HepG2 (cell line): ENCODE measurements at regions not wholly inside any gene's neighbourhood (a gene's known extent, or its start where the extent isn't known, plus 50 kb on each side); places are given as distances from the start of the nearest gene placed in this dataset.

Experiments used
- ATAC-seq: fragments of 200-7000 bp; cut with Tn5 transposase; 3 replicates; pipeline ENCODE4 v1.9.1; 2020; ENCODE audit warnings: mild to moderate bottlenecking, moderate library complexity
- BruUV-seq: library from RNA; stranded (reverse); fragments of 400-500 nt; replicated peaks from 2 replicates; lab custom pipeline; 2021; lab: Mats Ljungman, UMichigan
- CTCF ChIA-PET: fragments of 300-600 bp; formaldehyde crosslinking; extraction: SDS; loops from one replicate; lab custom pipeline; 2021; ENCODE audit warnings: low total read pairs, inconsistent platforms, low intra/inter-chr PET ratio; lab: Yijun Ruan, JAX
- POLR2A ChIA-PET: fragments of 350-600 bp; sonication (Branson Sonifier 250); formaldehyde crosslinking; loops from one replicate; lab custom pipeline; 2020; ENCODE audit warnings: antibody characterized with exemption, inconsistent platforms; lab: Yijun Ruan, JAX
- DNase-seq: peaks from one replicate; pipeline ENCODE4 v3.0.0-alpha.2; 2015; ENCODE audit warnings: low spot score
- FAIRE-seq: peaks from 3 replicates; lab custom pipeline; 2011; peaks lifted over from hg19 to GRCh38; lab: Jason Lieb, UNC
- H2AFZ ChIP-seq: one replicate; pipeline ENCODE4 v1.6.1; 2011; ENCODE audit warnings: low read length, inconsistent platforms
- H3K27ac ChIP-seq: fragments of 300-600 bp; 3 replicates; pipeline ENCODE4 v1.8.0; 2011; ENCODE audit warnings: mixed run types, mild to moderate bottlenecking, mixed read lengths, low read length, inconsistent platforms; ENCODE audit not compliant: insufficient read depth; ENCODE audit errors: extremely low read length
- H3K27me3 ChIP-seq, 2 experiments: fragments of 200-600 bp in 1 of 2; 2 replicates in 1 of 2; 3 replicates in 1 of 2; pipeline versions ENCODE4 v1.6.0 to v1.8.0; 2011; ENCODE audit warnings: low read length in 2 of 2, mild to moderate bottlenecking in 2 of 2, moderate library complexity in 2 of 2, inconsistent platforms in 1 of 2; ENCODE audit not compliant: insufficient read depth in 2 of 2, control insufficient read depth in 1 of 2
- H3K36me3 ChIP-seq, 2 experiments: fragments of 200-600 bp in 1 of 2; replicated peaks in 1 of 2; 2 replicates in 1 of 2; 3 replicates in 1 of 2; pipeline versions ENCODE4 v1.5.1 to v1.8.0; 2011; ENCODE audit warnings: low read length in 2 of 2, inconsistent platforms in 1 of 2; ENCODE audit not compliant: insufficient read depth in 2 of 2, control insufficient read depth in 1 of 2
- H3K4me1 ChIP-seq: 2 replicates; pipeline ENCODE4 v1.5.1; 2012; ENCODE audit warnings: low read length, inconsistent platforms; ENCODE audit not compliant: insufficient read depth
- H3K4me2 ChIP-seq: 2 replicates; pipeline ENCODE4 v1.6.0; 2011; ENCODE audit warnings: low read depth, low read length, inconsistent platforms
- H3K4me3 ChIP-seq, 3 experiments: fragments of 200-600 bp in 1 of 3; sonication (generic), shearing (Covaris generic) in 1 of 3; replicated peaks in 1 of 3; 2 replicates each; pipeline ENCODE4 v1.5.1; 2011 to 2016; ENCODE audit warnings: low read length in 3 of 3, inconsistent platforms in 2 of 3, low read depth in 2 of 3, mild to moderate bottlenecking in 2 of 3, control low read depth in 1 of 3, mixed read lengths in 1 of 3; ENCODE audit not compliant: insufficient read depth in 1 of 3
- H3K79me2 ChIP-seq: one replicate; pipeline ENCODE4 v1.6.1; 2011; ENCODE audit warnings: low read length, inconsistent platforms; ENCODE audit not compliant: insufficient read depth
- H3K9ac ChIP-seq: 2 replicates; pipeline ENCODE4 v1.6.0; 2011; ENCODE audit warnings: mild to moderate bottlenecking, low read depth, low read length, inconsistent platforms; ENCODE audit not compliant: insufficient read depth
- H3K9me3 ChIP-seq: 2 replicates; pipeline ENCODE4 v1.5.1; 2012; ENCODE audit warnings: mild to moderate bottlenecking, low read length
- H4K20me1 ChIP-seq: 2 replicates; pipeline ENCODE4 v1.6.0; 2011; ENCODE audit warnings: inconsistent platforms, mild to moderate bottlenecking, low read length, moderate library complexity; ENCODE audit not compliant: insufficient read depth
- ATRX ChIP-seq: sonication (generic); formaldehyde crosslinking; IDR thresholded peaks from 2 replicates; pipeline ENCODE4 v1.4.0; 2020; ENCODE audit warnings: missing genetic modification reagents, borderline replicate concordance
- BRD4 ChIP-seq: sonication (generic); formaldehyde crosslinking; IDR thresholded peaks from 2 replicates; pipeline ENCODE4 v1.4.0; 2020; ENCODE audit warnings: missing genetic modification reagents
- CBFB ChIP-seq: sonication (generic); formaldehyde crosslinking; IDR thresholded peaks from 2 replicates; pipeline ENCODE4 v1.4.0; 2020; ENCODE audit warnings: missing genetic modification reagents
- HINFP ChIP-seq: sonication (generic); formaldehyde crosslinking; IDR thresholded peaks from 2 replicates; pipeline ENCODE4 v1.4.0; 2020; ENCODE audit warnings: low read depth, mild to moderate bottlenecking, missing genetic modification reagents
- HOXA7 ChIP-seq: sonication (generic); formaldehyde crosslinking; IDR thresholded peaks from 2 replicates; pipeline ENCODE4 v1.8.1; 2022; ENCODE audit warnings: mild to moderate bottlenecking, missing genetic modification reagents, moderate library complexity
- PAXIP1 ChIP-seq: sonication (generic); formaldehyde crosslinking; conservative IDR thresholded peaks from 2 replicates; pipeline ENCODE4 v1.4.0; 2020; ENCODE audit warnings: mild to moderate bottlenecking, missing genetic modification reagents, moderate library complexity
- TFAP4 ChIP-seq: sonication (generic); IDR thresholded peaks from 2 replicates; pipeline ENCODE4 v1.6.1; 2016; ENCODE audit warnings: low read depth, borderline replicate concordance
- ZBTB2 ChIP-seq: sonication (generic); formaldehyde crosslinking; IDR thresholded peaks from 2 replicates; pipeline ENCODE4 v1.8.0; 2022; ENCODE audit warnings: low read depth, missing genetic modification reagents
- ZBTB21 ChIP-seq: sonication (generic); formaldehyde crosslinking; IDR thresholded peaks from 2 replicates; pipeline ENCODE4 v1.4.0; 2020; ENCODE audit warnings: missing genetic modification reagents
- ZBTB25 ChIP-seq: IDR thresholded peaks from 2 replicates; pipeline ENCODE4 v1.6.1; 2018; ENCODE audit warnings: missing genetic modification reagents
- ZFX ChIP-seq: sonication (generic); formaldehyde crosslinking; IDR thresholded peaks from 2 replicates; pipeline ENCODE4 v1.4.0; 2020; ENCODE audit warnings: mild to moderate bottlenecking, low read depth, missing genetic modification reagents, moderate library complexity
- ZFY ChIP-seq: sonication (generic); formaldehyde crosslinking; IDR thresholded peaks from 2 replicates; pipeline ENCODE4 v1.4.0; 2020; ENCODE audit warnings: missing genetic modification reagents
- ZNF260 ChIP-seq: sonication (generic); formaldehyde crosslinking; IDR thresholded peaks from 2 replicates; pipeline ENCODE4 v1.4.0; 2020; ENCODE audit warnings: missing genetic modification reagents, low read depth, mild to moderate bottlenecking, borderline replicate concordance
- ZNF580 ChIP-seq: IDR thresholded peaks from 2 replicates; pipeline ENCODE4 v1.6.1; 2016; ENCODE audit warnings: low read depth, borderline replicate concordance
- ZNF792 ChIP-seq: IDR thresholded peaks from 2 replicates; pipeline ENCODE4 v1.6.1; 2016
- ZNF839 ChIP-seq: sonication (generic); formaldehyde crosslinking; IDR thresholded peaks from 2 replicates; pipeline ENCODE4 v1.4.0; 2020; ENCODE audit warnings: missing genetic modification reagents, mild to moderate bottlenecking, borderline replicate concordance
- WGBS: methylation state at CpG from one replicate; pipeline ENCODE4 v1.1.6; 2017; ENCODE audit warnings: low lambda C conversion rate; 5-methylcytosine and 5-hydroxymethylcytosine counted together
- in situ Hi-C: cut with HindIII; loops from 2 replicates; pipeline ENCODE4 v1.10.0; 2017; ENCODE audit warnings: low pct_unique_long_range_greater_than_20kb; ENCODE audit not compliant: extremely low pct_ligation_motif_present
- intact Hi-C: fragments of 100-400 bp; cut with micrococcal nuclease; formaldehyde crosslinking; loops from one replicate; pipeline ENCODE4 v1.10.0; 2022; ENCODE audit not compliant: unreplicated experiment

GRCh38 chr2:187009483-187010239 lies 160.7 kb upstream of the ZSWIM2 start:
- CTCF ChIA-PET, result no interaction called here
- H3K9ac ChIP-seq, result no peak overlapping the region
- H4K20me1 ChIP-seq, result no peaks in the 10 kb centered on the region
- DNase-seq (no peak), ATAC-seq (no peak), FAIRE-seq (no peak)
- in situ Hi-C loops, result no loop called here
- H3K36me3 ChIP-seq, result no peaks in the 10 kb centered on the region
- no peak overlapping the region for H3K4me3 ChIP-seq
- no peak overlapping the region for H3K4me2 ChIP-seq
- intact Hi-C loops, result no loop called here
- no peak overlapping the region for H2AFZ ChIP-seq
- no peaks in the 10 kb centered on the region for H3K9me3 ChIP-seq
- H3K27ac ChIP-seq, result no peak overlapping the region
- H3K27me3 ChIP-seq, result no peaks in the 10 kb centered on the region
- H3K4me1 ChIP-seq, result no peaks in the 10 kb centered on the region
- no TSS peak for BruUV-seq
- H3K79me2 ChIP-seq, result no peaks in the 10 kb centered on the region
- POLR2A ChIA-PET, result no interaction called here
- 5% methylated on average over 2 of the region's 2 CpGs for WGBS
- TF ChIP-seq ZBTB2 (CRISPR knock-in tag) (no peak), PAXIP1 (CRISPR knock-in tag) (no peak), ZFY (CRISPR knock-in tag) (no peak), HINFP (no peak), ZBTB25 (no peak), CBFB (CRISPR knock-in tag) (no peak), ZNF839 (CRISPR knock-in tag) (no peak), ATRX (CRISPR knock-in tag) (no peak), ZFX (CRISPR knock-in tag) (no peak), BRD4 (CRISPR knock-in tag) (no peak), ZNF792 (CRISPR knock-in tag) (no peak), HOXA7 (CRISPR knock-in tag) (no peak), ZNF580 (no peak), ZBTB21 (CRISPR knock-in tag) (no peak), TFAP4 (no peak), ZNF260 (CRISPR knock-in tag) (no peak)
